Esophagus squamous epithelium (tissue), 4 donors: ENCODE measurements at regions not wholly inside any gene's neighbourhood (a gene's known extent, or its start where the extent isn't known, plus 50 kb on each side); places are given as distances from the start of the nearest gene placed in this dataset.
"Not testable (repeated sequence)": the region's sequence is repeated elsewhere in the genome, so short reads cannot be mapped to it uniquely, and the experiment has no call there.

Experiments used
- CTCF ChIP-seq, 6 experiments: fragments of 450-650 bp in 4 of 6; fragments of 200-600 bp in 2 of 6; sonication (generic) in 2 of 6; IDR thresholded peaks; one replicate each; pipeline ENCODE4 v1.5.1; 2016 to 2019; ENCODE audit warnings: antibody characterized with exemption in 6 of 6, mild to moderate bottlenecking in 4 of 6, moderate library complexity in 4 of 6
- POLR2A ChIP-seq, 4 donors: fragments of 450-650 bp; IDR thresholded peaks; one replicate each; pipeline ENCODE4 v1.6.1; 2017; ENCODE audit warnings: antibody characterized with exemption in 4 of 4, mild to moderate bottlenecking in 4 of 4, moderate library complexity in 3 of 4

DNA sequence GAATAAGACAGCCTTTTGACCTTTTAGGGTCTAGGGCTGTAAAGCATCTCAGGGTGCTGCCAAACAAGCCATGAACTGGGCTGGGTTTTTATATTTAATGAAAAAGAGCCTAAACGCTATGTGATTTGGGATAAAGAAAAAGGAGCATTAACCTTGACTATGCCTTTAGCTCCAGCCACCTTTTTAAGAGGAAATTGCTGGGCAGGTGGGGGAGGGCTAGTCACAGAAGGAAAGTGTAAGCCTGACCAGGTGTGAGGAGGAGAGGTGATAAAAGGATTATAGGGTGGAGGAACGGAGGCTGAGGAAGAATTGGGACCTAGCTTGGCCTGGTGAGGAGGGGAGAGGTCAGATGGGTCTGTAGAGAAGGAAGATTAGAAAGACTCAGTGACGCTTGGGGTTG lies 1102.8 kb downstream of the OLFM4 start:
- not testable (repeated sequence) for TF ChIP-seq CTCF, POLR2A (IDR thresholded peaks at IDR 0.05)
